OCI-LY3 (cell line): ENCODE measurements at regions not wholly inside any gene's neighbourhood (a gene's known extent, or its start where the extent isn't known, plus 50 kb on each side); places are given as distances from the start of the nearest gene placed in this dataset.

ENCODE experiments used
- H2AFZ ChIP-seq: fragments of 200-600, 300-600 bp; shearing (Covaris generic); 2 replicates; pipeline ENCODE4 v1.6.0; 2014; ENCODE audit warnings: antibody characterized with exemption, low read depth, low read length
- H3K27ac ChIP-seq: fragments of 200-600, 300-600 bp; sonication (generic); 2 replicates; pipeline ENCODE4 v1.5.1; 2014; ENCODE audit warnings: mild to moderate bottlenecking, low read length, moderate library complexity, mixed read lengths
- H3K27me3 ChIP-seq: fragments of 200-600, 300-600 bp; sonication (generic); 2 replicates; pipeline ENCODE4 v1.6.1; 2014; ENCODE audit warnings: low read depth, low read length, mixed read lengths
- H3K36me3 ChIP-seq: fragments of 200-600, 300-600 bp; sonication (generic); replicated peaks from 2 replicates; pipeline ENCODE3; 2014; ENCODE audit warnings: low read depth, low read length, mixed read lengths
- H3K4me1 ChIP-seq: fragments of 300-600, 200-600 bp; sonication (generic); 2 replicates; pipeline ENCODE4 v1.6.1; 2014; ENCODE audit warnings: low read length, mixed read lengths
- H3K4me2 ChIP-seq: fragments of 200-600, 300-600 bp; sonication (generic); 2 replicates; pipeline ENCODE4 v1.6.1; 2014; ENCODE audit warnings: low read length, mixed read lengths
- H3K4me3 ChIP-seq: fragments of 300-600, 200-600 bp; sonication (generic); 2 replicates; pipeline ENCODE4 v1.5.1; 2014; ENCODE audit warnings: antibody characterized with exemption, mild to moderate bottlenecking, low read length, moderate library complexity
- H3K79me2 ChIP-seq: fragments of 300-600, 200-600 bp; shearing (Covaris generic); 2 replicates; pipeline ENCODE4 v1.6.1; 2014; ENCODE audit warnings: mild to moderate bottlenecking, low read length, mixed read lengths
- H3K9ac ChIP-seq: fragments of 300-600, 200-600 bp; shearing (Covaris generic); 2 replicates; pipeline ENCODE4 v1.6.0; 2014; ENCODE audit warnings: mild to moderate bottlenecking, low read length, moderate library complexity
- H3K9me3 ChIP-seq: fragments of 200-600, 300-600 bp; shearing (Covaris generic); 2 replicates; pipeline ENCODE4 v1.6.1; 2014; ENCODE audit warnings: low read length, mixed read lengths; ENCODE audit not compliant: insufficient read depth
- H4K20me1 ChIP-seq: fragments of 200-600, 300-600 bp; sonication (generic); 2 replicates; pipeline ENCODE4 v1.6.1; 2016; ENCODE audit warnings: low read length, mixed read lengths; ENCODE audit not compliant: insufficient read depth
- CTCF ChIP-seq: fragments of 200-600, 300-600 bp; sonication (generic); IDR thresholded peaks from 2 replicates; pipeline ENCODE4 v1.5.1; 2014; ENCODE audit warnings: antibody characterized with exemption, low read length, low read depth
- EZH2phosphoT487 ChIP-seq: fragments of 200-600 bp; shearing (Covaris generic); IDR thresholded peaks from 2 replicates; pipeline ENCODE4 v1.6.1; 2018; ENCODE audit warnings: antibody characterized with exemption, mixed run types, low read depth

DNA sequence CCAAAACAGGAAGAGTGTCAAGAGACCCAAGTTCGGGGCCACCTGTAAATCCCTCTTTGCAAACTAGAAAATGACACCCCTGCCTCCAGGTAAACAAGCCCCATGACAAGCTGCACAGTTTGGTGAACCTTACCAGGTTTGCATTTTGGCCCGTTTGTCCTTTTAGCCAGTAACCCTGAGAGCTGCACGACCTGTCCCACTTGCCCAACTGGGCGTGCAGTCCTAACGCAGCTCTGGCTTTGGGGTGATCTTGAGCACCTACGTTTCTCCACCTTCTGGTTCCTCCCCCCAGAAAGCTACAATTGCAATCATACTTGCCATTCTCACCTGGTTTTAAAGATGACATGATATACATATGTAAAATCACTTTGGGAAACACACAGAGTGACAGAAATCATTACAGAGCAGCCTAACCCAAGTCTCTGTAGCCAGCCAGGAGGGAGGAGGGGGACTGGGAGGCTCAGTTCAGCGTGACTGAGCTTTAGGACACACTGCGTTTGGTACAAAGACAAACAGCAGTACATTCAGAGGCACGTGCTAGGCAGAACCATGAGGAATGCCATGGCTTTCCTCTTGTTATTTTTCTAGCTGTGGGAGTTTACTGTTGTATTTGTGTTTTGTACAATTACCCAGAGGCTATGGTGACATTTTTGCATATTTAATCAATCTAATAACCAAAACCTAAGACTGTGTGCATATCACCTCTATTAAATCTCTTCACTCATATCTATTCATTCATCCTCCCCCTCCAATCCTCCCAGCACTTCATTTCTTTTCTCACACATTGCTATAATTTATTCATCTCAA lies 304.0 kb downstream of the IRS1 start:
- H3K9me3 ChIP-seq, result no peaks in the 10 kb centered on the region
- no peak overlapping the region for H3K27ac ChIP-seq
- 0 out of 2 replicates have a peak, but pooled peaks cover 2% of the 10 kb centered on the region for H3K4me1 ChIP-seq
- no peak overlapping the region for H3K4me2 ChIP-seq
- H4K20me1 ChIP-seq, result no peaks in the 10 kb centered on the region
- no peak overlapping the region for H3K4me3 ChIP-seq
- no peak overlapping the region for H3K9ac ChIP-seq
- no peak overlapping the region for H2AFZ ChIP-seq
- peaks cover 19% of the 10 kb centered on the region for H3K27me3 ChIP-seq
- no peak for TF ChIP-seq CTCF
- TF ChIP-seq EZH2phosphoT487, result no peak
- no peaks in the 10 kb centered on the region for H3K79me2 ChIP-seq
- H3K36me3 ChIP-seq, result no peaks in the 10 kb centered on the region

DNA sequence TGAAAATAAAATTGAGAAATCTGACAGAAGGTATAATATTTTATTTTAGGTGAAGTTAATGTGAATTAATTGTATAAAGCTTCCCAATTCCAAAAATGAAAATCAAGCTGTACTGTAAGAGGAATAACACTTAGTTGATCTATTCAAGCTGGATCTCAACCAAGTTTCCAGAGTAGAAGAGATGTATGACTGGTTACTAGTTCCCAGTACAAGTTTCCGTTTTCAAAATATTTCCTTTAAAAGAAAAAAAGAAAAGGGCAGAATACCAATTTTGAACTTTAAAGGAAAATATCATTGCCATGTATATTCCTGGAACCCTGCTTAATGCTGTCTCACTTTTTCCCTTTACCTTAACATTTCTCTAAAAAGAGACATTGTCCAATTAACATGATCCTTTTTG lies 308.5 kb downstream of the IRS1 start:
- Histone ChIP-seq H3K4me1 (peaks cover 5% of the 10 kb centered on the region; the same call in 1 of the 2 replicates), H3K4me2 (no peak overlapping the region), H3K9ac (no peak overlapping the region), H2AFZ (no peak overlapping the region), H3K27ac (no peak overlapping the region), H3K9me3 (no peaks in the 10 kb centered on the region), H4K20me1 (no peaks in the 10 kb centered on the region), H3K4me3 (no peak overlapping the region), H3K27me3 (peaks cover 5% of the 10 kb centered on the region), H3K36me3 (no peaks in the 10 kb centered on the region), H3K79me2 (no peaks in the 10 kb centered on the region)
- TF ChIP-seq EZH2phosphoT487 (no peak), CTCF (no peak)

DNA sequence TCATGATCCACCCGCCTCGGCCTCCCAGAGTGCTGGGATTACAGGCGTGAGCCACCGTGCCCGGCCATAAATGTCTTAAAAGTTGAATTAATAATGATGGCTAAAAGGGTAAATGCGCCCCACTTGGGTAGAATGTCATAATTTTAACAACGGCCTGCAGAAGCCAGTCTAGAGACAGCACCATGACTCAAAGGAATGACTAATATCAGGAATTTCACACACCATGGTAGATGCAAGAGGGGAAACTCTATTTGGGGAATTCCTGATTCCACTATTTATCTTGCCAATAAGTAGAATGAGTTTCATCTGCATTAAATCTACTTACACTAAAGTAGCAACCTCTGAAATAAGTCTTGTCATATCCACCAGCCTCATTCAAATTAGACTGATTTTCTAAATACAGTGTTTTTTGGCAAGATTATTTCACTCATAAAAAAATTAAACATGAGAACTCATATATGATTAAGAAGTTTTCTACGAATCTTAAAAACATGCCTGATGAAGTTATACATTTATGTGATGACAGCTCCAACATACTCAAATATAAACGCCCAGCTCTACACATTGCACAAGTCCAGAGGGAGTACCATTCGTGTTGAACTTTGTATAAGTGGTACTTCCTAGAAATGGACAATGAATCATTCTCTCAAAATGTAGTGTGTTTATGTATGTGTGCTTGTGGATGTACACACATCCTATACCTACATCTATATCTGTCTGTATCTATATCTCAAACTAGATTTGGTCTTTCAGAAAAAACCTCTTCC lies 309.7 kb downstream of the IRS1 start:
- Histone ChIP-seq H3K27ac (no peak overlapping the region), H3K4me2 (no peak overlapping the region), H4K20me1 (no peaks in the 10 kb centered on the region), H3K9ac (no peak overlapping the region), H3K4me3 (no peak overlapping the region), H3K9me3 (no peaks in the 10 kb centered on the region), H3K79me2 (no peaks in the 10 kb centered on the region), H3K4me1 (peaks cover 5% of the 10 kb centered on the region; the same call in 1 of the 2 replicates), H3K27me3 (no peaks in the 10 kb centered on the region), H2AFZ (no peak overlapping the region), H3K36me3 (no peaks in the 10 kb centered on the region)
- no peak for TF ChIP-seq EZH2phosphoT487
- no peak for TF ChIP-seq CTCF

- Histone ChIP-seq H3K9ac (no peak overlapping the region), H3K9me3 (no peaks in the 10 kb centered on the region), H3K27ac (no peak overlapping the region), H3K4me2 (no peak overlapping the region), H4K20me1 (no peaks in the 10 kb centered on the region), H3K4me1 (peaks cover 5% of the 10 kb centered on the region; the same call in 1 of the 2 replicates), H3K27me3 (no peaks in the 10 kb centered on the region), H3K4me3 (no peak overlapping the region), H3K36me3 (no peaks in the 10 kb centered on the region), H2AFZ (no peak overlapping the region), H3K79me2 (no peaks in the 10 kb centered on the region)
- TF ChIP-seq EZH2phosphoT487, result no peak
- TF ChIP-seq CTCF, result no peak
Observed at GRCh38 chr2:226488034-226488433, 311.6 kb downstream of the IRS1 start.
